T-cell (primary cell): ENCODE measurements at regions not wholly inside any gene's neighbourhood (a gene's known extent, or its start where the extent isn't known, plus 50 kb on each side); places are given as distances from the start of the nearest gene placed in this dataset.

ENCODE experiments used
- ATAC-seq, 4 experiments: fragments of 200-7000 bp in 3 of 4; fragments of 150-1000 bp in 1 of 4; cut with Tn5 transposase; replicated peaks in 1 of 4; 1 replicate in 3 of 4; 2 replicates in 1 of 4; pipeline ENCODE4 v1.10.0; 2021; ENCODE audit warnings: moderate library complexity in 3 of 4, mild to moderate bottlenecking in 2 of 4, moderate number of reproducible peaks in 1 of 4
- CTCF ChIA-PET, 2 donors: fragments of 300-600 bp; sonication (Branson Sonifier 250); formaldehyde crosslinking; loops; one replicate each; lab custom pipeline; 2022; ENCODE audit warnings: antibody characterized with exemption in 2 of 2; lab: Charles Lee
- POLR2A ChIA-PET, 2 donors: fragments of 300-600 bp; sonication (Branson Sonifier 250); formaldehyde crosslinking; loops; one replicate each; lab custom pipeline; 2022; ENCODE audit warnings: antibody characterized with exemption in 2 of 2; lab: Charles Lee
- DNase-seq, 35 experiments: peaks; one replicate each; pipeline versions ENCODE4 v3.0.0 to v3.0.0-alpha.2; 2013 to 2023
- H3K27ac ChIP-seq: one replicate; pipeline ENCODE4 v1.5.1; 2013; ENCODE audit warnings: low read length
- H3K27me3 ChIP-seq, 2 experiments: replicated peaks in 1 of 2; 1 replicate in 1 of 2; 2 replicates in 1 of 2; pipeline versions ENCODE4 v1.6.1 to v1.7.0; 2013; ENCODE audit warnings: low read length in 1 of 2, mixed read lengths in 1 of 2; ENCODE audit not compliant: control insufficient read depth in 2 of 2, insufficient read depth in 2 of 2; ENCODE audit errors: extremely low read depth in 1 of 2
- H3K36me3 ChIP-seq, 2 donors: 1 replicate in 1 of 2; 2 replicates in 1 of 2; pipeline versions ENCODE4 v1.6.1 to v1.7.0; 2013; ENCODE audit warnings: low read length in 1 of 2; ENCODE audit not compliant: control insufficient read depth in 2 of 2, insufficient read depth in 1 of 2; ENCODE audit errors: extremely low read depth in 1 of 2
- H3K4me1 ChIP-seq, 2 experiments: 1 replicate in 1 of 2; 2 replicates in 1 of 2; pipeline versions ENCODE4 v1.6.1 to v1.7.0; 2013; ENCODE audit warnings: low read length in 2 of 2, mixed read lengths in 1 of 2; ENCODE audit not compliant: insufficient read depth in 2 of 2, control insufficient read depth in 1 of 2; ENCODE audit errors: extremely low read depth in 1 of 2
- H3K4me3 ChIP-seq, 2 donors: 1 replicate in 1 of 2; 2 replicates in 1 of 2; pipeline versions ENCODE4 v1.5.1 to v1.7.0; 2013; ENCODE audit warnings: mild to moderate bottlenecking in 2 of 2, low read length in 1 of 2, moderate library complexity in 1 of 2; ENCODE audit not compliant: control insufficient read depth in 1 of 2; ENCODE audit errors: extremely low read depth in 1 of 2
- H3K9me3 ChIP-seq: 2 replicates; pipeline ENCODE4 v1.7.0; 2013
- H3K27ac Mint-ChIP-seq, 2 donors: one replicate each; pipeline ENCODE4 v1.8.0; 2020 to 2021; ENCODE audit warnings: mild to moderate bottlenecking in 2 of 2, mixed read lengths in 2 of 2
- H3K27me3 Mint-ChIP-seq, 2 donors: one replicate each; pipeline ENCODE4 v1.8.0; 2021 to 2022; ENCODE audit warnings: mixed read lengths in 2 of 2
- H3K36me3 Mint-ChIP-seq: one replicate; pipeline ENCODE4 v1.8.0; 2021; ENCODE audit warnings: mixed read lengths
- H3K4me1 Mint-ChIP-seq, 3 donors: one replicate each; pipeline ENCODE4 v1.8.0; 2020 to 2022; ENCODE audit warnings: mixed read lengths in 3 of 3, mild to moderate bottlenecking in 1 of 3
- H3K4me3 Mint-ChIP-seq, 3 donors: one replicate each; pipeline ENCODE4 v1.8.0; 2020 to 2022; ENCODE audit warnings: mild to moderate bottlenecking in 3 of 3, mixed read lengths in 3 of 3, moderate library complexity in 3 of 3
- H3K9me3 Mint-ChIP-seq, 3 donors: one replicate each; pipeline ENCODE4 v1.8.0; 2020 to 2022; ENCODE audit warnings: mixed read lengths in 3 of 3
- WGBS: methylation state at CpG from one replicate; pipeline ENCODE4 v1.1.5; 2013; ENCODE audit warnings: missing lambda C conversion rate; ENCODE audit not compliant: insufficient coverage; 5-methylcytosine and 5-hydroxymethylcytosine counted together

GRCh38 chrX:139204571-139204897 lies 326.0 kb upstream of the F9 start:
- no peak for ATAC-seq
- no peaks in the 10 kb centered on the region for H3K9me3 ChIP-seq
- 9% methylated on average over 4 of the region's 20 CpGs for WGBS
- peaks cover 0 to 9% of the 10 kb centered on the region in 2 experiments for H3K4me1 ChIP-seq
- Mint-ChIP-seq H3K36me3 (no peaks in the 10 kb centered on the region), H3K27me3 (peaks cover 29 to 60% of the 10 kb centered on the region in 2 donors), H3K27ac (no peak overlapping the region), H3K9me3 (no peaks in the 10 kb centered on the region), H3K4me3 (peak overlapping the region in 2 of 3 donors; percentile 17 to 58), H3K4me1 (peaks cover 0 to 7% (median 4%) of the 10 kb centered on the region in 3 donors)
- H3K4me3 ChIP-seq, result peak overlapping the region in 1 of 2 donors; percentile 25
- no peak overlapping the region for H3K27ac ChIP-seq
- POLR2A ChIA-PET, result no interaction called here
- H3K36me3 ChIP-seq, result no peaks in the 10 kb centered on the region
- no peak for DNase-seq
- peaks cover 0 to 31% of the 10 kb centered on the region in 2 experiments for H3K27me3 ChIP-seq
- CTCF ChIA-PET, result no interaction called here

GRCh38 chrX:139203651-139204570 lies 326.6 kb upstream of the F9 start:
- no peaks in the 10 kb centered on the region for H3K36me3 ChIP-seq
- DNase-seq (no peak), ATAC-seq (no peak)
- peaks cover 29 to 62% of the 10 kb centered on the region in 2 donors for H3K27me3 Mint-ChIP-seq
- H3K9me3 ChIP-seq, result no peaks in the 10 kb centered on the region
- H3K9me3 Mint-ChIP-seq, result no peaks in the 10 kb centered on the region
- H3K4me3 Mint-ChIP-seq, result peak overlapping the region in 2 of 3 donors; percentile 21 to 41
- peak overlapping the region in 1 of 2 donors; percentile 18 for H3K4me3 ChIP-seq
- no peak overlapping the region for H3K27ac ChIP-seq
- no peak overlapping the region for H3K27ac Mint-ChIP-seq
- no peaks in the 10 kb centered on the region for H3K36me3 Mint-ChIP-seq
- peaks cover 0 to 31% of the 10 kb centered on the region in 2 experiments for H3K27me3 ChIP-seq
- ChIA-PET CTCF (no interaction called here), POLR2A (no interaction called here)
- peaks cover 0 to 9% of the 10 kb centered on the region in 2 experiments for H3K4me1 ChIP-seq
- H3K4me1 Mint-ChIP-seq, result peaks cover 0 to 7% (median 4%) of the 10 kb centered on the region in 3 donors
- WGBS, result 0% methylated on average over 41 of the region's 99 CpGs

GRCh38 chrX:139202742-139203420 lies 327.7 kb upstream of the F9 start:
- Mint-ChIP-seq H3K27me3 (peaks cover 29 to 63% of the 10 kb centered on the region in 2 donors), H3K4me3 (peak overlapping the region in 1 of 3 donors; percentile 41), H3K27ac (no peak overlapping the region), H3K36me3 (no peaks in the 10 kb centered on the region), H3K4me1 (peaks cover 0 to 7% (median 4%) of the 10 kb centered on the region in 3 donors), H3K9me3 (no peaks in the 10 kb centered on the region)
- POLR2A ChIA-PET, result no interaction called here
- WGBS, result 14% methylated on average over 19 of the region's 34 CpGs
- Histone ChIP-seq H3K27me3 (peaks cover 0 to 31% of the 10 kb centered on the region in 2 experiments), H3K4me3 (no peak overlapping the region), H3K4me1 (peaks cover 0 to 9% of the 10 kb centered on the region in 2 experiments), H3K9me3 (no peaks in the 10 kb centered on the region), H3K27ac (no peak overlapping the region), H3K36me3 (no peaks in the 10 kb centered on the region)
- ATAC-seq (no peak), DNase-seq (no peak)
- CTCF ChIA-PET, result no interaction called here

GRCh38 chrX:139201924-139202323 lies 328.6 kb upstream of the F9 start:
- Mint-ChIP-seq H3K27ac (no peak overlapping the region), H3K36me3 (no peaks in the 10 kb centered on the region), H3K4me1 (peaks cover 0 to 7% (median 4%) of the 10 kb centered on the region in 3 donors), H3K4me3 (peak overlapping the region in 1 of 3 donors; percentile 33), H3K27me3 (peaks cover 31 to 61% of the 10 kb centered on the region in 2 donors), H3K9me3 (no peaks in the 10 kb centered on the region)
- ATAC-seq (no peak), DNase-seq (no peak)
- no peak overlapping the region for H3K4me3 ChIP-seq
- H3K27me3 ChIP-seq, result peaks cover 0 to 31% of the 10 kb centered on the region in 2 experiments
- ChIA-PET POLR2A (no interaction called here), CTCF (no interaction called here)
- no peaks in the 10 kb centered on the region for H3K36me3 ChIP-seq
- peaks cover 0 to 9% of the 10 kb centered on the region in 2 experiments for H3K4me1 ChIP-seq
- H3K27ac ChIP-seq, result no peak overlapping the region
- H3K9me3 ChIP-seq, result no peaks in the 10 kb centered on the region
- 83% methylated on average over 1 of the region's 4 CpGs for WGBS

- peaks cover 0 to 9% of the 10 kb centered on the region in 2 experiments for H3K4me1 ChIP-seq
- Mint-ChIP-seq H3K27me3 (peaks cover 33 to 62% of the 10 kb centered on the region in 2 donors), H3K27ac (no peak overlapping the region), H3K36me3 (no peaks in the 10 kb centered on the region), H3K4me1 (peaks cover 0 to 7% (median 4%) of the 10 kb centered on the region in 3 donors), H3K4me3 (no peak overlapping the region), H3K9me3 (no peaks in the 10 kb centered on the region)
- H3K4me3 ChIP-seq, result no peak overlapping the region
- peaks cover 0 to 29% of the 10 kb centered on the region in 2 experiments for H3K27me3 ChIP-seq
- no CpG with 5 or more reads among the region's 6 CpGs for WGBS
- ATAC-seq (no peak), DNase-seq (no peak)
- no peaks in the 10 kb centered on the region for H3K9me3 ChIP-seq
- no peak overlapping the region for H3K27ac ChIP-seq
- POLR2A ChIA-PET, result no interaction called here
- H3K36me3 ChIP-seq, result no peaks in the 10 kb centered on the region
- CTCF ChIA-PET, result interaction anchor here in 1 of 2 donors (0.6 kb wide), 1 partner anchor 860 kb away, joined by 3 read pairs; no protein-coding TSS in a partner anchor
Observed at GRCh38 chrX:139200793-139201192, 329.7 kb upstream of the F9 start.

GRCh38 chrX:139200346-139200745 lies 330.2 kb upstream of the F9 start:
- POLR2A ChIA-PET, result interaction anchor here in 1 of 2 donors (0.6 kb wide), 1 partner anchor 84 kb away, joined by 3 read pairs; no protein-coding TSS in a partner anchor
- Mint-ChIP-seq H3K4me1 (peaks cover 0 to 4% (median 2%) of the 10 kb centered on the region in 3 donors), H3K9me3 (no peaks in the 10 kb centered on the region), H3K27me3 (peaks cover 31 to 60% of the 10 kb centered on the region in 2 donors), H3K27ac (no peak overlapping the region), H3K4me3 (no peak overlapping the region), H3K36me3 (no peaks in the 10 kb centered on the region)
- DNase-seq, result no peak
- Histone ChIP-seq H3K9me3 (no peaks in the 10 kb centered on the region), H3K36me3 (no peaks in the 10 kb centered on the region), H3K4me1 (peaks cover 0 to 9% of the 10 kb centered on the region in 2 experiments), H3K4me3 (no peak overlapping the region), H3K27me3 (peaks cover 0 to 25% of the 10 kb centered on the region in 2 experiments), H3K27ac (no peak overlapping the region)
- ATAC-seq, result no peak
- WGBS, result no CpG with 5 or more reads among the region's 2 CpGs
- CTCF ChIA-PET, result interaction anchor here in 1 of 2 donors (0.6 kb wide), 1 partner anchor 860 kb away, joined by 3 read pairs; no protein-coding TSS in a partner anchor
